ENCODE measurements at regions not wholly inside any gene's neighbourhood (a gene's known extent, or its start where the extent isn't known, plus 50 kb on each side); places are given as distances from the start of the nearest gene placed in this dataset.

DNA sequence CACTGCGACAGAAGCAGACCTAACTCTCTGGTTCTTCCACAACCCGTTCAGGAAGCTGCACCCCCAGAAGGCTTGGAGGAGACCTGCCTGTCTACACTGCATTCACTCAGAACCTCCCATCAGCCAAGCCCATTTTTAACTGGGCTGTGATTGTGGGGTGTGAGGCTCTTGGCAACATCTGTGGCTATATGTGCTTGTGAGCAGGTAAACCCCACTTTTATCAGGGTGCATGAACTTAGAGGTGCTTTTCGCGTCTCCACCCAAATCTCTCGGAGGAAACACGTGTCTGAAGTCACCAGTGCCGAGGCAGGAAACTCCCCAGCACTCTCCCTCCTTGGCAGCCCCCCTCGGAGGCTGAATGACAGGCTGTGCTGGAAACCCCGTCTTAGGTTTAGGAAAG lies 158.2 kb upstream of the SALL3 start:
- no peak for TF ChIP-seq POLR2A (IDR thresholded peaks at IDR 0.05; ENCODE audit: low read depth, low read length)
- no peak for TF ChIP-seq POLR2AphosphoS5 (IDR thresholded peaks at IDR 0.05; ENCODE audit: low read depth, low read length)

All from GM12892 (cell line).